Hepatocyte (in vitro differentiated cells): ENCODE measurements at regions not wholly inside any gene's neighbourhood (a gene's known extent, or its start where the extent isn't known, plus 50 kb on each side); places are given as distances from the start of the nearest gene placed in this dataset.

ENCODE experiments used
- DNase-seq: peaks from one replicate; pipeline ENCODE4 v3.0.0-alpha.2; 2016; ENCODE audit warnings: low spot score
- H2AFZ ChIP-seq: fragments of 200-600 bp; sonication (generic); 2 replicates; pipeline ENCODE4 v1.6.0; 2016; ENCODE audit warnings: antibody characterized with exemption, mild to moderate bottlenecking
- H3K27ac ChIP-seq: fragments of 200-600 bp; sonication (generic); 2 replicates; pipeline ENCODE4 v1.5.1; 2016; ENCODE audit warnings: mild to moderate bottlenecking
- H3K27me3 ChIP-seq: fragments of 200-600 bp; sonication (generic); 2 replicates; pipeline ENCODE4 v1.6.1; 2016
- H3K36me3 ChIP-seq: fragments of 200-600 bp; sonication (generic); replicated peaks from 2 replicates; pipeline ENCODE4 v1.5.1; 2016; ENCODE audit warnings: low read depth; ENCODE audit not compliant: insufficient read depth
- H3K4me1 ChIP-seq: fragments of 200-600 bp; sonication (generic); 2 replicates; pipeline ENCODE4 v1.5.1; 2016; ENCODE audit warnings: mild to moderate bottlenecking, moderate library complexity; ENCODE audit not compliant: insufficient read depth
- H3K4me2 ChIP-seq: fragments of 200-600 bp; sonication (generic); 2 replicates; pipeline ENCODE4 v1.6.0; 2016
- H3K4me3 ChIP-seq: fragments of 200-600 bp; sonication (generic); 2 replicates; pipeline ENCODE4 v1.5.1; 2016; ENCODE audit warnings: mild to moderate bottlenecking
- H3K79me2 ChIP-seq: fragments of 200-600 bp; sonication (generic); 2 replicates; pipeline ENCODE4 v1.6.0; 2017; ENCODE audit warnings: mild to moderate bottlenecking
- H3K9me2 ChIP-seq: fragments of 200-600 bp; sonication (generic); replicated peaks from 2 replicates; pipeline ENCODE4 v1.6.0; 2017; ENCODE audit warnings: mild to moderate bottlenecking; ENCODE audit not compliant: insufficient read depth
- H3K9me3 ChIP-seq: fragments of 200-600 bp; sonication (generic); 2 replicates; pipeline ENCODE4 v1.5.1; 2016; ENCODE audit warnings: low read depth, mild to moderate bottlenecking
- H4K20me1 ChIP-seq: fragments of 200-600 bp; sonication (generic); 2 replicates; pipeline ENCODE4 v1.6.0; 2016; ENCODE audit warnings: mild to moderate bottlenecking; ENCODE audit not compliant: insufficient read depth, poor library complexity, severe bottlenecking
- CTCF ChIP-seq: fragments of 200-600 bp; sonication (generic); IDR thresholded peaks from 2 replicates; pipeline ENCODE4 v1.5.1; 2016; ENCODE audit warnings: antibody characterized with exemption, mild to moderate bottlenecking; ENCODE audit not compliant: poor library complexity
- EZH2 ChIP-seq: fragments of 200-600 bp; sonication (generic); IDR thresholded peaks from 2 replicates; pipeline ENCODE4 v1.6.1; 2016; ENCODE audit warnings: antibody characterized with exemption, mild to moderate bottlenecking, borderline replicate concordance
- EZH2phosphoT487 ChIP-seq: fragments of 200-600 bp; sonication (generic); IDR thresholded peaks from one replicate; pipeline ENCODE4 v1.6.1; 2018; ENCODE audit warnings: antibody characterized with exemption, mild to moderate bottlenecking, low read depth, moderate library complexity; ENCODE audit not compliant: unreplicated experiment, severe bottlenecking
- WGBS: methylation state at CpG from one replicate; pipeline ENCODE4 v1.1.6; 2016; ENCODE audit warnings: low lambda C conversion rate; ENCODE audit errors: missing lambda C conversion rate; 5-methylcytosine and 5-hydroxymethylcytosine counted together

DNA sequence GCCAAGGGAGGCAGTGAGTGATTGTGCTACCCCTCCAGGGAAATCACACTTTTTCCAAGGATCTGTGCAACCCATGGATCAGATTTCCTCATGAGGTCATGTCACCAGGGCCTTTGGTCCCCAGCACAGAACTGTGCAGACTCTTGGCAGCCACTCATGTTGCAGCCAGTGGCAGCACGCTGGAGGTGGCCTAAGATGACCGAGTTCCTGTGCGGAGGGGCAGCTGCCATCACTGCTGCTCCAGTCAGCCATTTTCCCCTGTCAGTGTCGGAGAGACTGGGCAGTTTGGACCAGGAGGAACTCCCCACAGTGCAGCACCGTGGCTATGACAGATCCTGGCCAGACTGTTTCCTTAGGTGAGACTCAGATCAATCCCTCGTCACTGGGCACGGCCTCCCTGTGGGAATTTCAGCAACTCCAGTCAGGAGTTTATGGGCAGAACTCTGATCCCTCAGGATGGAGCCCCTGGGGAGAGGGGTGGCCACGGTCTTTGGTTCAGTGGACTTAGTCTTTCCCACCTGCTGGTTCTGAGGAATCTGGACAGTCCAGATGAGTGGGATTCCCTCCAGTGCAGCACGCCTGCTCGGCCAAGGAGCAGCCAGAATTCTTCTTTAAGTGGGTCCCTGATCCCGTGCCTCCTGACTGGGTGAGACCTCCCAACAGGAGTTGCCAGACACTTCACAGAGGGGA lies 194.6 kb upstream of the CARD18 start:
- Histone ChIP-seq H3K9me2 (no peaks in the 10 kb centered on the region), H3K9me3 (no peaks in the 10 kb centered on the region), H3K27me3 (no peaks in the 10 kb centered on the region), H3K4me2 (no peak overlapping the region), H3K27ac (no peak overlapping the region), H3K79me2 (no peaks in the 10 kb centered on the region), H3K4me3 (no peak overlapping the region), H3K36me3 (no peaks in the 10 kb centered on the region), H3K4me1 (no peaks in the 10 kb centered on the region), H2AFZ (no peak overlapping the region), H4K20me1 (no peaks in the 10 kb centered on the region)
- WGBS, result 96% methylated on average over 11 of the region's 11 CpGs
- TF ChIP-seq CTCF (no peak), EZH2 (no peak), EZH2phosphoT487 (no peak)
- no peak for DNase-seq

- Histone ChIP-seq H2AFZ (no peak overlapping the region), H3K4me1 (peaks cover 3% of the 10 kb centered on the region), H3K9me3 (no peaks in the 10 kb centered on the region), H3K79me2 (no peaks in the 10 kb centered on the region), H4K20me1 (no peaks in the 10 kb centered on the region), H3K4me2 (no peak overlapping the region), H3K9me2 (no peaks in the 10 kb centered on the region), H3K36me3 (no peaks in the 10 kb centered on the region), H3K4me3 (no peak overlapping the region), H3K27ac (no peak overlapping the region), H3K27me3 (no peaks in the 10 kb centered on the region)
- no peak for DNase-seq
- WGBS, result 94% methylated on average over 3 of the region's 3 CpGs
- no peak for TF ChIP-seq CTCF
- no peak for TF ChIP-seq EZH2
- TF ChIP-seq EZH2phosphoT487, result no peak
These were observed 193.6 kb upstream of the CARD18 start for GRCh38 chr11:105333153-105333552.

GRCh38 chr11:105332171-105332570 lies 192.6 kb upstream of the CARD18 start:
- Histone ChIP-seq H3K36me3 (no peaks in the 10 kb centered on the region), H3K4me3 (no peak overlapping the region), H3K9me2 (no peaks in the 10 kb centered on the region), H3K27me3 (no peaks in the 10 kb centered on the region), H3K4me1 (peaks cover 3% of the 10 kb centered on the region), H4K20me1 (no peaks in the 10 kb centered on the region), H2AFZ (no peak overlapping the region), H3K79me2 (no peaks in the 10 kb centered on the region), H3K27ac (no peak overlapping the region), H3K9me3 (no peaks in the 10 kb centered on the region), H3K4me2 (no peak overlapping the region)
- DNase-seq, result no peak
- WGBS, result 51% methylated on average over 3 of the region's 3 CpGs
- no peak for TF ChIP-seq EZH2phosphoT487
- no peak for TF ChIP-seq EZH2
- TF ChIP-seq CTCF, result no peak
